Chondrocyte (in vitro differentiated cells): ENCODE measurements at regions not wholly inside any gene's neighbourhood (a gene's known extent, or its start where the extent isn't known, plus 50 kb on each side); places are given as distances from the start of the nearest gene placed in this dataset.

Experiments used
- DNase-seq: peaks from one replicate; pipeline ENCODE4 v3.0.0; 2021; ENCODE audit warnings: mixed read lengths, low spot score
- H3K27ac Mint-ChIP-seq: one replicate; pipeline ENCODE4 v1.8.0; 2021; ENCODE audit warnings: mild to moderate bottlenecking, moderate library complexity, mixed read lengths; ENCODE audit not compliant: unreplicated experiment
- H3K27me3 Mint-ChIP-seq: 2 replicates; pipeline ENCODE4 v1.8.0; 2021; ENCODE audit warnings: low read depth, mixed read lengths
- H3K36me3 Mint-ChIP-seq: 2 replicates; pipeline ENCODE4 v1.8.0; 2021; ENCODE audit warnings: low read depth, mixed read lengths
- H3K4me1 Mint-ChIP-seq: 2 replicates; pipeline ENCODE4 v1.8.0; 2021; ENCODE audit warnings: low read depth, mild to moderate bottlenecking, mixed read lengths
- H3K4me3 Mint-ChIP-seq: one replicate; pipeline ENCODE4 v1.8.0; 2021; ENCODE audit warnings: mild to moderate bottlenecking, moderate library complexity, mixed read lengths; ENCODE audit not compliant: unreplicated experiment
- H3K9me3 Mint-ChIP-seq: 2 replicates; pipeline ENCODE4 v1.8.0; 2021; ENCODE audit warnings: low read depth, mixed read lengths
- TF ChIP-seq, protein P1 (sequence below): fragments of 200-600 bp; sonication (generic); IDR thresholded peaks from 2 replicates; pipeline ENCODE4 v1.5.0; 2021; ENCODE audit warnings: antibody characterized with exemption, mild to moderate bottlenecking, moderate library complexity

DNA sequence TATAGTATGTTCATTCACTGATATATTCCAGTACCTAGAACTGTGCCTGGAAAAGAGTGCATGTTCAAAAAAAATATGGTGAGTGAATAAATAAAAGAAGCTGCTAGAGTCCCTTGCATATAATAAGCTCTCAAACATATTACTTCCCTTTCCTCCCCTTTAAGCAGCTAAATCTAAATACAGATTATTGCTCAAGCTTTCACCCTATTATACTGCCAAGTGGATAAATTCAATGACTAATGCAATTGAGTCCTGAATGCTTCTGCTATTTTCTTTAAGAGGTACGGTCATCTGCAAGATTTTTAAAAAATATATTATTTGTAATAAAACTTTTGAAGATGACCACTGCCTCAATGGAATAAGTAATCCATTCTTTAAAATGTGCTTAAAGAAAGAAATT, 248.4 kb downstream of the PLK2 start:
- H3K9me3 Mint-ChIP-seq, result peaks cover 5% of the 10 kb centered on the region
- H3K36me3 Mint-ChIP-seq, result no peaks in the 10 kb centered on the region
- H3K27ac Mint-ChIP-seq, result no peak overlapping the region
- peaks cover 2% of the 10 kb centered on the region for H3K27me3 Mint-ChIP-seq
- TF ChIP-seq, protein P1, sequence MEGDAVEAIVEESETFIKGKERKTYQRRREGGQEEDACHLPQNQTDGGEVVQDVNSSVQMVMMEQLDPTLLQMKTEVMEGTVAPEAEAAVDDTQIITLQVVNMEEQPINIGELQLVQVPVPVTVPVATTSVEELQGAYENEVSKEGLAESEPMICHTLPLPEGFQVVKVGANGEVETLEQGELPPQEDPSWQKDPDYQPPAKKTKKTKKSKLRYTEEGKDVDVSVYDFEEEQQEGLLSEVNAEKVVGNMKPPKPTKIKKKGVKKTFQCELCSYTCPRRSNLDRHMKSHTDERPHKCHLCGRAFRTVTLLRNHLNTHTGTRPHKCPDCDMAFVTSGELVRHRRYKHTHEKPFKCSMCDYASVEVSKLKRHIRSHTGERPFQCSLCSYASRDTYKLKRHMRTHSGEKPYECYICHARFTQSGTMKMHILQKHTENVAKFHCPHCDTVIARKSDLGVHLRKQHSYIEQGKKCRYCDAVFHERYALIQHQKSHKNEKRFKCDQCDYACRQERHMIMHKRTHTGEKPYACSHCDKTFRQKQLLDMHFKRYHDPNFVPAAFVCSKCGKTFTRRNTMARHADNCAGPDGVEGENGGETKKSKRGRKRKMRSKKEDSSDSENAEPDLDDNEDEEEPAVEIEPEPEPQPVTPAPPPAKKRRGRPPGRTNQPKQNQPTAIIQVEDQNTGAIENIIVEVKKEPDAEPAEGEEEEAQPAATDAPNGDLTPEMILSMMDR, result no peak
- no peaks in the 10 kb centered on the region for H3K4me1 Mint-ChIP-seq
- H3K4me3 Mint-ChIP-seq, result no peak overlapping the region
- DNase-seq, result no peak

DNA sequence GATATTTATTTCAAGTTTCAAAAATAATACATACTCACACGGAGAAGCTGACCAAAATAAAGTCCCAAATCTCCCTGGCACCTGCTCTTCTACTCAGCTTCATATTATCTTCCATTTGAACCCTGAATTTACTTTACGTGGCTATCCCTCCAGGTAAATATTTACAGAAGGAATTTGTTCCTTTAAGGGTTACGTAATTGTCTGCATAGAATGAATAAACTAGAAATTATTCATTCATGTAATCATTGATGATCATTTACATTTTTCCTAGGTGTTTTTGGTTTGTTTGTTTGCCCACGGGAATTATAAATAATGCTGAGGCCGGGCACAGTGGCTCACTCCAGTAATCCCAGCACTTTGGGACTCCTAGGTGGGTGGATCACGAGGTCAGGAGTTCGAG, 251.2 kb downstream of the PLK2 start:
- Mint-ChIP-seq H3K27ac (no peak overlapping the region), H3K27me3 (peaks cover 2% of the 10 kb centered on the region), H3K4me1 (no peaks in the 10 kb centered on the region), H3K4me3 (no peak overlapping the region), H3K9me3 (no peaks in the 10 kb centered on the region), H3K36me3 (no peaks in the 10 kb centered on the region)
- no peak for DNase-seq
- TF ChIP-seq, protein P1, result no peak

DNA sequence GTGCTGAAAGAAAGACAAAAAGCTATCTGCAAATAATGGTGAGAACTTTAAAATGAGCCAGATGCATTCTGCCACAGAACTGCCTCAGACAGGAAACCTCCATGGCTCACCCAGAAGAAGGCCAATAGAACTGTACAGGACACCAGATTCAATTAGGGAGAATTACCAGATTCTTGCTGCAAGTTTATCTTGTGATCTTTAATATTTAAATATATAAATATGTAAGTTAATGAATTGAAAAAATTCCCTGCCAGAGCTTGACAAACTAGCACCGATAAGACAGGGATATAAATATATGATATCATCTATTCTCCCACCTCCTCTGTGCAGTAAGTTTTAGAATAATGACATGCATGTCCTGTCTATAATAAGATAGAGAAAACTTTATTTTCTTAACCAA, 252.8 kb downstream of the PLK2 start:
- Mint-ChIP-seq H3K9me3 (no peaks in the 10 kb centered on the region), H3K36me3 (no peaks in the 10 kb centered on the region), H3K27me3 (no peaks in the 10 kb centered on the region), H3K4me3 (no peak overlapping the region), H3K27ac (no peak overlapping the region), H3K4me1 (no peaks in the 10 kb centered on the region)
- TF ChIP-seq, protein P1, result no peak
- no peak for DNase-seq

DNA sequence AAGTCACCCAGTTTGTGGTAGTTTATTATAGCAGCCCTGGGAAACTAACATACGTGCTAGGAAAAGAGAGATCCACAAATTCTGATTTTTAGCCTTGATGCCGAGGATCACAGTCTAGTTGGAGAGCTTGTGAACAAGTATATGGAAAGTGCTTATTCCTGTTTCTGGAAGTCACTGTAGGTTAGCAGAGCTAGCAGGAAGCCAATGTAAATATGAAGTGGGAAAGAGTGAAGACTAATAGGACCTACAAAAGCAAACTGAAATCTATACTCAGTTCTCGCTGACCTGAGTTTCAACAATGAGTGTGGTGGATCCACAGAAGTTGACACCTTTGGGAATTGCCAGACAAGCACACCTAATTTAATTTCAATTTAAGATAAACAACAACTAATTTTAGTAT, 254.9 kb downstream of the PLK2 start:
- TF ChIP-seq, protein P1, result no peak
- no peaks in the 10 kb centered on the region for H3K36me3 Mint-ChIP-seq
- H3K27me3 Mint-ChIP-seq, result no peaks in the 10 kb centered on the region
- no peak overlapping the region for H3K4me3 Mint-ChIP-seq
- H3K27ac Mint-ChIP-seq, result no peak overlapping the region
- no peaks in the 10 kb centered on the region for H3K4me1 Mint-ChIP-seq
- DNase-seq, result no peak
- H3K9me3 Mint-ChIP-seq, result peaks cover 6% of the 10 kb centered on the region

DNA sequence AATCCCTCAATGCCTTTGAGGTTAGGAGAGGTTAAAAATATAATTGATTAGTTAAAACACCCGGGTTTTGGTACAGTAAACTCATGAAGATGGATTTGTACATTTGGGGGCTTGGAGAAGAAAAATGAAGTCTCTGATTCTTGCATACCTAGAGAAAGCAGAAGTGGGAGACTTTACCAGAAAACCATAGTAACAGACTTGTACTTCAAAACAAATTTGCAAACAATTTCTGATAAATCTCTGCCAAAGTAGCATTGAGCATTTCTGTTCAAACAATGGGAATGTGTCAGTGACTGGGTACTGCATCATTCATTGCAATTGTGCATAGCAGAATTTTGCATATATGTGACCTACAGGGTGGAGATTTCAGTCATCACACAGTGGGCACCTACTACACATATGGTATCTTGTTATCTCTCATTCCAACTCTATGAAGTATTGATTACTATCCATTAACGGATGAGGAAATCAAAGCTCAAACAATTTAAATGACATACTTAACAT, 256.9 kb downstream of the PLK2 start:
- TF ChIP-seq, protein P1, result no peak
- H3K36me3 Mint-ChIP-seq, result no peaks in the 10 kb centered on the region
- H3K27me3 Mint-ChIP-seq, result no peaks in the 10 kb centered on the region
- no peak overlapping the region for H3K27ac Mint-ChIP-seq
- H3K4me1 Mint-ChIP-seq, result no peaks in the 10 kb centered on the region
- peaks cover 6% of the 10 kb centered on the region for H3K9me3 Mint-ChIP-seq
- no peak for DNase-seq
- H3K4me3 Mint-ChIP-seq, result no peak overlapping the region
